ENCODE measurements at regions not wholly inside any gene's neighbourhood (a gene's known extent, or its start where the extent isn't known, plus 50 kb on each side); places are given as distances from the start of the nearest gene placed in this dataset.
"Not testable (repeated sequence)": the region's sequence is repeated elsewhere in the genome, so short reads cannot be mapped to it uniquely, and the experiment has no call there.

DNA sequence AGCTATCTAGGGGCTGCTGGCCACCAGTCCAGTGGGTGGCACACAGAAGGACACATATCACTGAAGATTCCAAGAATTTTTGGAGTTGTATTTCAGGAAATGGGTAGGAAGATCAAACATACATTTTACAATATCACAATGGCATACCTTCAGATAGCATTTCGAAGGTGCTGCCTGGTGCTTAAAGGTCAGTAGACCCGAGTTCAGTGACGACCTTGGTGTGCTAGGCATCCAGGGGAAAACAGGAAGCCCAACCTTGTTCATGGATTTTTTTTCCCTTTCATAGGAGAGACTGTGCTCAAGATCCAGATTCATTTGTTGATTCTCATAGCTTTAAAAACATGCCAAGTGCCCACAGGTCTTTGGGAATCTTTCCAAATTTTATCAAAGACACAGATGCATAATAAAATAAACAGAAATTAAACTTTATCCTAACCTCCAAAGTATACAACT is 51.0 kb upstream of the RCBTB2 start:
- no peak for DNase-seq

GRCh38 chr13:48585456-48585840 is 52.6 kb upstream of the RCBTB2 start:
- peak in 11 of 14 donors; percentile 15 to 61 (median 45) for DNase-seq

- DNase-seq = peak in 2 of 14 donors; percentile 26 to 28
These were observed 53.8 kb upstream of the RCBTB2 start for GRCh38 chr13:48586591-48587103.

DNA sequence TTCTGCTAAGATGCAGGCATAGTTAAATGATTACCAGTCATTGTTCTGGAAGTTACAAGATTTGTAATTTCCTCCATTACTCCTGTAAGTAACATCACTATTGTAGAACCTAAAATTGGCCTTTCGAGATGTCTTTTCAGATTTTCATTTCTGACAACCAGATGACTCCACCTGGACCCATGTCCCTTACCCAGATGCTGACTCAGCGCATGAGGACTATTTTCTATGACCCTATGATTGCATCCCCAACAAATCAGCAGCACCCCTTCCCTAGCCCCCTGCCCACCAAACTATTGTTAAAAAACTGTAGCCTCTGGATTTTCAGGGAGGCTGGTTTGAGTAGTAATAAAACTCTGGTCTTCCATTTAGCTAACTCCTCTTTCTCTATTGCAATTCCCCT is 55.2 kb upstream of the RCBTB2 start:
- DNase-seq = no peak

GRCh38 chr13:48590141-48590901 is 57.4 kb upstream of the RCBTB2 start:
- DNase-seq = no peak

DNA sequence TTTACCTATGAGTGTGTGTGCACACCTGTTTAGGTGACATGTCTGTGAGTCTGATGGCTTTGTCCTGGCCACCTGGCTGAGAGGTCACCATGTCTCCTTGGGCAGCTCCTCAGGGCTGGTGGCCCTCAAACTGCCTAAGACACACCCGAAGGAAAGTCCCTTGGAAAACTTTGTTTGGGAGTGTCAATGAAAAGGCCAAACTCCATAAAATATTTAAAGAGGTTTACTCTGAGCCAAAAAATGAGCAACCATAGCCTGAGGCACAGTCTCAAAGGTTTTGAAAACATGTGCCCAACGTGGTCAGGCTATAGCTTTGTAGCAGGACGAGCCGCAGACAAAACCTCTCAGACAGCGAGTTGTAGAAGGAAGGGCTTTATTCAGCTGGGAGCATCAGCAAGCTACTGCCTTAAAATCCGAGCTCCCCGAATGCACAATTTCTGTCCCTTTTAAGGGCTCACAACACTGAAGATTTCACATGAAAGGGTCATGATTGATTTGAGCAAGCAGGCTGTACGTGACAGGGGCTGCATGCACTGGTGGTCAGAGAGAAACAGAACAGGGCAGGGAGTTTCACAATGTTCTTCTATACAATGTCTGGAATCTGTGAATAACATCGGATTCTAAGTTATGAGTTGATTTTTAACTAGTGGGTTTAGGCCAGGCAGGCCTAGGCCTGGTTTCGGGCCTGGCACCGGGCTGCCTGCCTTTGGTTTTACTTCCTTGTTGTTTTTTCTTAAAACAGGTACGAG is 58.4 kb upstream of the RCBTB2 start:
- DNase-seq = not testable (repeated sequence)

DNA sequence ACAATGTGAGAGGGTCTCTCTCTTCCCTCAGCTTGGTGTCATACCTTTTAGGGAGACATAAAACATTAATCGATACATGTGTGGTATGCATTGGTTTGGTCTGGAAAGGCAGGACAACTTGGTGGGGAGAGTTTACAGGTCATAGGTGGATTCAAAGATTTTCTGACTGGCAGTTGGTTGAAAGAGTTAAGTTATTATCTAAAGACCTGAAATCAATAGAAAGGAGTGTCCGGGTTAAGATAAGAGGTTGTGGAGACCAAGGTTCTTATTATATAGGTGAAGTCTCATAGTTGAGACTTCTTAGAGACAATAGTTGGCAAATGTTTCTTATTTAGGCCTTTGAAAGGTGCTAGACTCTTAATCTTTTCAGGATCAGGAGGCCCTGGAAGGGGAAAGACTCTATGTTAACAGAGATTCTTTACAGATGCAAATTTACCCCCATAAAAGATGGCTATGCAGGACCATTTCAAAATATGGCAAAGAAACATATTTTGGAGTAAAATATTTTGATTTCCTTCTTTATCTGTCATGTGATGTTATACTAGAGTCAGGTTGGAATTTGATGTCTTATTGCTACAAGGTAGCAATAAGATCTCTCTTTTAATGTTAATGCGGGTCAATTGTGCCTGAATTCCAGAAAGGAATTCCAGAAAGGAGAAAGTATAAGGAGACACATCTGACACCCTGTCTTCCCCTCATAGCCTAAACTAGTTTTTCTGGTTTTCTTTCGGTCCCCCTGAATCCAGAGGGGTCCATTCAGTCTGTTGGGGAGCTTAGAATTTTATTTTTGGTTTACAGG is 59.2 kb upstream of the RCBTB2 start:
- no peak for DNase-seq

- no peak for DNase-seq
These were observed 59.8 kb upstream of the RCBTB2 start for GRCh38 chr13:48592688-48593049.

GRCh38 chr13:48593536-48593935 is 60.2 kb upstream of the CYSLTR2 start:
- DNase-seq = no peak

- DNase-seq = no peak
These were observed 59.5 kb upstream of the CYSLTR2 start for GRCh38 chr13:48594096-48594815.

DNA sequence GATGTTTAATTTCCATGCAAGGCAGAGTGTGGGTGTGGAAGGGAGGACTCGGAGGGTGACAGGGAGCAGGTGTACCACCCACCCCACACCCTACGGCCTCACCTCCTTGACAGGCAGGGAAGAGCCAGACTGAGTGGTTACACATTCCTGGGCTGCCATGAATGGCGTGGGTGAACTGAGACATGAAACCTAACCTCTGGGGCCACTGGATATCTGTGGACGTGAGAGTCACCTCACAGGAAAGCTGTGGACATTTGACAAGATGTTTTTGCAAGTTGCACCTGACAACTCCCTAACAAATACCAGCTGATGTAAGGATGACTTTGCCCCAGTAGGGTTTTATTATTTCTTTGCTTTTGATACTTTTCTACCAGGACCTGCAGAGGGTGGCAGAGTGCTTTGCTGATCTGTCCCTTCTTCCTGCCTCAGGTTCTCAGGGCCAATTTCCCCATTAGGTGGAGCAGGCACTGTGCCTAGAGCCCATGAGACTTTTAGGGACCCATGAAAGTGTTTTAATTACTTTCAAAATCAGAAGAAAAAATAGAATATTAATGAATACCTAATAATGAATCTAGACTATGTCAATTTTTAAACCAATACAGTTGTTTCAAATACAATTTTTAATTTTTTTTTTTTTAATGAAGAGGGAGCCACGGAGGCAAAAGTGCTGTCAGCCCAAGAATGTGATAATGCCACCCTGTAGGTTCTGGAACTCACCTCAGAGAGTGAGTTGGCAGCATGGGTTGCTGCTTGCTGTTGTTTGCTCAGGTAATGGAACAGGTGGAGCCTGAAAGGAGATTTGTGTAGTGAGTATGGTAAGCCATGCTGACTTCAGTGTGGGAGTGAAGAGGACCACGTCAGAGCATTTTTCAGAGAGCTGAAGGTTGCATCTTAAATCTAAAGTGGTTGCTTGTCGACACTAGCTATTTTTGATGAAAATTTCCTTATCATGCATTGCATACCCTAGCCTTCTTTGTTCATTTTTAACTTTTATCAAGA is 58.0 kb upstream of the CYSLTR2 start:
- peak in 4 of 14 donors; percentile 8 to 22 (median 20) for DNase-seq

- no peak for DNase-seq
These were observed 53.1 kb upstream of the CYSLTR2 start for GRCh38 chr13:48600374-48601364.

GRCh38 chr13:48602296-48603016 is 51.3 kb upstream of the CYSLTR2 start:
- DNase-seq = no peak

GRCh38 chr13:48603375-48603774 is 50.4 kb upstream of the CYSLTR2 start:
- DNase-seq = no peak

Data from C1 segment of cervical spinal cord (tissue), 14 donors.